ENCODE measurements at regions not wholly inside any gene's neighbourhood (a gene's known extent, or its start where the extent isn't known, plus 50 kb on each side); places are given as distances from the start of the nearest gene placed in this dataset.

DNA sequence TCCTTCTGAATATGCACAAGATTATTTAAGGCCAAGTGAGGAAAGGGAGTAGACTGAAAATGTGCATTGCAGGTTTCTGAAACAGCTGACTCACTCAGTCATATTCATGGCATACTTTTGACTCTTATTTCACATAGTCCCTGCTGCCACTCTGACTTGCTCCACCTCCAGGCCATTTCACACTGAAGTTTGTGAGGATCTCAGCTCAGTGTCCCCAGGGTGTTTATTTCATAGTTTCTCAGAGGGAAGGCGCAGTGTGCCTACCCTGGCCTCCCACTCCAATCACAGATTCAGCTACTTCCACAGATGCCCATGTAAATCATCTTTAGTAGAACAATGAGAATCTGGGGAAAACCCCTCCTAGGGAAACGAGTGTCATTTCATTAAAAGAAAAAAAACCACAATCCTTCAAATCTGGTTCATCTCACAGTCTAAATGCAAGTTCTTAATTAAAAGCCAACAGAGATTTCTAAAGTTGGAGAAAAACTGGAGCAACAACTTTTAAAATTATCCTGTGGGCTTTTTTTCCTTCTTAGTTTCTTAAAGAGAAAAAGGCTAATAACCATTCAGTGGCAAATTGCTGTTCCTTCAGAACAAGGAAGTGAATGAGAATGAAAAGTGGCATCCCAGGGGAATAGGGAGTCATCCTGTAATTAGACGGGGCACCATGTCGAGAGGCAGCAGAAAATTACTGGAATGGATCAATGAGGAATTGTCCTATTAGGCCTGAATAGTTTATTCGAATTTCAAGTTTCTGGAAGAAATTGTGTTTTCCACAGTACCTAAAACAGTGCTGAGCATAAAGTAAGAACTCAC is 133.6 kb downstream of the TFAP2B start:
- TF ChIP-seq, protein P1, sequence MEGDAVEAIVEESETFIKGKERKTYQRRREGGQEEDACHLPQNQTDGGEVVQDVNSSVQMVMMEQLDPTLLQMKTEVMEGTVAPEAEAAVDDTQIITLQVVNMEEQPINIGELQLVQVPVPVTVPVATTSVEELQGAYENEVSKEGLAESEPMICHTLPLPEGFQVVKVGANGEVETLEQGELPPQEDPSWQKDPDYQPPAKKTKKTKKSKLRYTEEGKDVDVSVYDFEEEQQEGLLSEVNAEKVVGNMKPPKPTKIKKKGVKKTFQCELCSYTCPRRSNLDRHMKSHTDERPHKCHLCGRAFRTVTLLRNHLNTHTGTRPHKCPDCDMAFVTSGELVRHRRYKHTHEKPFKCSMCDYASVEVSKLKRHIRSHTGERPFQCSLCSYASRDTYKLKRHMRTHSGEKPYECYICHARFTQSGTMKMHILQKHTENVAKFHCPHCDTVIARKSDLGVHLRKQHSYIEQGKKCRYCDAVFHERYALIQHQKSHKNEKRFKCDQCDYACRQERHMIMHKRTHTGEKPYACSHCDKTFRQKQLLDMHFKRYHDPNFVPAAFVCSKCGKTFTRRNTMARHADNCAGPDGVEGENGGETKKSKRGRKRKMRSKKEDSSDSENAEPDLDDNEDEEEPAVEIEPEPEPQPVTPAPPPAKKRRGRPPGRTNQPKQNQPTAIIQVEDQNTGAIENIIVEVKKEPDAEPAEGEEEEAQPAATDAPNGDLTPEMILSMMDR (IDR thresholded peaks at IDR 0.05; ENCODE audit: insufficient read depth, low read length, poor library complexity, severe bottlenecking) = no peak
- no peak for TF ChIP-seq EZH2phosphoT487 (conservative IDR thresholded peaks at IDR 0.05; ENCODE audit: low read length)
